ENCODE measurements at regions not wholly inside any gene's neighbourhood (a gene's known extent, or its start where the extent isn't known, plus 50 kb on each side); places are given as distances from the start of the nearest gene placed in this dataset.

DNA sequence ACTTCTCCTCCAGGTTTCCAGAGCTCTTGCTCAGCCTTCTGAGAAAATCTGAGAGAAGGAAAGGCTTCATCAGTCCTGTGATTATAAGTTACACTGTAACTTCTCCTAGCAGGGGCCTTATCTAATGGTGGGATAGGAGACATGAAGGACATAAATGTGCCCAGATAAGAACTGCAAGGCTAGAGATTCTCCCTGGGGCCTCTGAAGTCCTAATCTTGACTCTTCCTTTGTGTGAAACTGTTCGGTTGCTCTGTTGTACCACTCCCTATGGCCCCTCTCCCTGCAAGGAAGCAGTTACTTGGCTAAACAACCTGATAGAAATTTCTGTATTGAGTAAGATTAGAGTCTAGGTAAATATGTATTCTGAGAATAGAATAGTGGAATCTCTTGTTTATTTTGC, 780.9 kb downstream of the ETS1 start (continued):
- TF ChIP-seq, protein P1, sequence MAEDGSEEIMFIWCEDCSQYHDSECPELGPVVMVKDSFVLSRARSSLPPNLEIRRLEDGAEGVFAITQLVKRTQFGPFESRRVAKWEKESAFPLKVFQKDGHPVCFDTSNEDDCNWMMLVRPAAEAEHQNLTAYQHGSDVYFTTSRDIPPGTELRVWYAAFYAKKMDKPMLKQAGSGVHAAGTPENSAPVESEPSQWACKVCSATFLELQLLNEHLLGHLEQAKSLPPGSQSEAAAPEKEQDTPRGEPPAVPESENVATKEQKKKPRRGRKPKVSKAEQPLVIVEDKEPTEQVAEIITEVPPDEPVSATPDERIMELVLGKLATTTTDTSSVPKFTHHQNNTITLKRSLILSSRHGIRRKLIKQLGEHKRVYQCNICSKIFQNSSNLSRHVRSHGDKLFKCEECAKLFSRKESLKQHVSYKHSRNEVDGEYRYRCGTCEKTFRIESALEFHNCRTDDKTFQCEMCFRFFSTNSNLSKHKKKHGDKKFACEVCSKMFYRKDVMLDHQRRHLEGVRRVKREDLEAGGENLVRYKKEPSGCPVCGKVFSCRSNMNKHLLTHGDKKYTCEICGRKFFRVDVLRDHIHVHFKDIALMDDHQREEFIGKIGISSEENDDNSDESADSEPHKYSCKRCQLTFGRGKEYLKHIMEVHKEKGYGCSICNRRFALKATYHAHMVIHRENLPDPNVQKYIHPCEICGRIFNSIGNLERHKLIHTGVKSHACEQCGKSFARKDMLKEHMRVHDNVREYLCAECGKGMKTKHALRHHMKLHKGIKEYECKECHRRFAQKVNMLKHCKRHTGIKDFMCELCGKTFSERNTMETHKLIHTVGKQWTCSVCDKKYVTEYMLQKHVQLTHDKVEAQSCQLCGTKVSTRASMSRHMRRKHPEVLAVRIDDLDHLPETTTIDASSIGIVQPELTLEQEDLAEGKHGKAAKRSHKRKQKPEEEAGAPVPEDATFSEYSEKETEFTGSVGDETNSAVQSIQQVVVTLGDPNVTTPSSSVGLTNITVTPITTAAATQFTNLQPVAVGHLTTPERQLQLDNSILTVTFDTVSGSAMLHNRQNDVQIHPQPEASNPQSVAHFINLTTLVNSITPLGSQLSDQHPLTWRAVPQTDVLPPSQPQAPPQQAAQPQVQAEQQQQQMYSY (CRISPR knock-in tag; IDR thresholded peaks at IDR 0.05), result no peak
- no peak for TF ChIP-seq ZNF219 (CRISPR knock-in tag; IDR thresholded peaks at IDR 0.05; ENCODE audit: borderline replicate concordance)
- no peak for TF ChIP-seq NFYB (CRISPR knock-in tag; conservative IDR thresholded peaks at IDR 0.05; ENCODE audit: low read depth)
- TF ChIP-seq TP53 (CRISPR knock-in tag; IDR thresholded peaks at IDR 0.05), result no peak
- no peak for TF ChIP-seq OVOL2 (CRISPR knock-in tag; IDR thresholded peaks at IDR 0.05; ENCODE audit: borderline replicate concordance)
- no peak for TF ChIP-seq GTF2I (CRISPR knock-in tag; conservative IDR thresholded peaks at IDR 0.05)
- TF ChIP-seq ZNF317 (CRISPR knock-in tag; IDR thresholded peaks at IDR 0.05; ENCODE audit: borderline replicate concordance, low read depth), result no peak
- TF ChIP-seq, protein P2, sequence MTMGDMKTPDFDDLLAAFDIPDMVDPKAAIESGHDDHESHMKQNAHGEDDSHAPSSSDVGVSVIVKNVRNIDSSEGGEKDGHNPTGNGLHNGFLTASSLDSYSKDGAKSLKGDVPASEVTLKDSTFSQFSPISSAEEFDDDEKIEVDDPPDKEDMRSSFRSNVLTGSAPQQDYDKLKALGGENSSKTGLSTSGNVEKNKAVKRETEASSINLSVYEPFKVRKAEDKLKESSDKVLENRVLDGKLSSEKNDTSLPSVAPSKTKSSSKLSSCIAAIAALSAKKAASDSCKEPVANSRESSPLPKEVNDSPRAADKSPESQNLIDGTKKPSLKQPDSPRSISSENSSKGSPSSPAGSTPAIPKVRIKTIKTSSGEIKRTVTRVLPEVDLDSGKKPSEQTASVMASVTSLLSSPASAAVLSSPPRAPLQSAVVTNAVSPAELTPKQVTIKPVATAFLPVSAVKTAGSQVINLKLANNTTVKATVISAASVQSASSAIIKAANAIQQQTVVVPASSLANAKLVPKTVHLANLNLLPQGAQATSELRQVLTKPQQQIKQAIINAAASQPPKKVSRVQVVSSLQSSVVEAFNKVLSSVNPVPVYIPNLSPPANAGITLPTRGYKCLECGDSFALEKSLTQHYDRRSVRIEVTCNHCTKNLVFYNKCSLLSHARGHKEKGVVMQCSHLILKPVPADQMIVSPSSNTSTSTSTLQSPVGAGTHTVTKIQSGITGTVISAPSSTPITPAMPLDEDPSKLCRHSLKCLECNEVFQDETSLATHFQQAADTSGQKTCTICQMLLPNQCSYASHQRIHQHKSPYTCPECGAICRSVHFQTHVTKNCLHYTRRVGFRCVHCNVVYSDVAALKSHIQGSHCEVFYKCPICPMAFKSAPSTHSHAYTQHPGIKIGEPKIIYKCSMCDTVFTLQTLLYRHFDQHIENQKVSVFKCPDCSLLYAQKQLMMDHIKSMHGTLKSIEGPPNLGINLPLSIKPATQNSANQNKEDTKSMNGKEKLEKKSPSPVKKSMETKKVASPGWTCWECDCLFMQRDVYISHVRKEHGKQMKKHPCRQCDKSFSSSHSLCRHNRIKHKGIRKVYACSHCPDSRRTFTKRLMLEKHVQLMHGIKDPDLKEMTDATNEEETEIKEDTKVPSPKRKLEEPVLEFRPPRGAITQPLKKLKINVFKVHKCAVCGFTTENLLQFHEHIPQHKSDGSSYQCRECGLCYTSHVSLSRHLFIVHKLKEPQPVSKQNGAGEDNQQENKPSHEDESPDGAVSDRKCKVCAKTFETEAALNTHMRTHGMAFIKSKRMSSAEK (CRISPR knock-in tag; IDR thresholded peaks at IDR 0.05; ENCODE audit: borderline replicate concordance), result no peak
- TF ChIP-seq ZNF416 (CRISPR knock-in tag; IDR thresholded peaks at IDR 0.05), result no peak
- TF ChIP-seq, protein P3, sequence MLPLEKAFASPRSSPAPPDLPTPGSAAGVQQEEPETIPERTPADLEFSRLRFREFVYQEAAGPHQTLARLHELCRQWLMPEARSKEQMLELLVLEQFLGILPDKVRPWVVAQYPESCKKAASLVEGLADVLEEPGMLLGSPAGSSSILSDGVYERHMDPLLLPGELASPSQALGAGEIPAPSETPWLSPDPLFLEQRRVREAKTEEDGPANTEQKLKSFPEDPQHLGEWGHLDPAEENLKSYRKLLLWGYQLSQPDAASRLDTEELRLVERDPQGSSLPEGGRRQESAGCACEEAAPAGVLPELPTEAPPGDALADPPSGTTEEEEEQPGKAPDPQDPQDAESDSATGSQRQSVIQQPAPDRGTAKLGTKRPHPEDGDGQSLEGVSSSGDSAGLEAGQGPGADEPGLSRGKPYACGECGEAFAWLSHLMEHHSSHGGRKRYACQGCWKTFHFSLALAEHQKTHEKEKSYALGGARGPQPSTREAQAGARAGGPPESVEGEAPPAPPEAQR (CRISPR knock-in tag; IDR thresholded peaks at IDR 0.05), result no peak

DNA sequence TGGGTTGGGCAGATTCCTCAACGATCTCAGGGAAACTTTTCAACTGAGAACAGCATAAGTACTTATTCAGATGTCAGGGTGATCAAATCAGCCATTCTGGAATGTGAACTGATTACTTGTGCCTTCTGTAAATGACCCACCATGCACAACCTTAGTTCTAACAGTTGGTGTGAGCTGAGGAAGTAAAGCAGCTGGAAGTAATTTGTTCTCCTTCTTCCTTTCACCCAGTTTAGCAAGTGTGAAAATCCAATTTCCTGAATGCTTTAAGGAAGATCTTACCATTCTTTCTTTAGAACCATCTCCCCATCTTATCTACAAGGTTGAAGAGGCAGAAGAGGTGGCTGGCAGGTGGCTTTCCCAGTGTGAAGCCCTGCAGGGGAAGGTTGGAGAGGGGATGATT, 781.6 kb downstream of the ETS1 start:
- Mint-ChIP-seq H3K27ac (no peak overlapping the region), H3K4me3 (no peak overlapping the region), H3K27me3 (ENCODE audit: low read depth) (no peaks in the 10 kb centered on the region), H3K9me3 (no peaks in the 10 kb centered on the region), H3K4me1 (peaks cover 23% of the 10 kb centered on the region), H3K36me3 (no peaks in the 10 kb centered on the region)
- TF ChIP-seq, protein P4, sequence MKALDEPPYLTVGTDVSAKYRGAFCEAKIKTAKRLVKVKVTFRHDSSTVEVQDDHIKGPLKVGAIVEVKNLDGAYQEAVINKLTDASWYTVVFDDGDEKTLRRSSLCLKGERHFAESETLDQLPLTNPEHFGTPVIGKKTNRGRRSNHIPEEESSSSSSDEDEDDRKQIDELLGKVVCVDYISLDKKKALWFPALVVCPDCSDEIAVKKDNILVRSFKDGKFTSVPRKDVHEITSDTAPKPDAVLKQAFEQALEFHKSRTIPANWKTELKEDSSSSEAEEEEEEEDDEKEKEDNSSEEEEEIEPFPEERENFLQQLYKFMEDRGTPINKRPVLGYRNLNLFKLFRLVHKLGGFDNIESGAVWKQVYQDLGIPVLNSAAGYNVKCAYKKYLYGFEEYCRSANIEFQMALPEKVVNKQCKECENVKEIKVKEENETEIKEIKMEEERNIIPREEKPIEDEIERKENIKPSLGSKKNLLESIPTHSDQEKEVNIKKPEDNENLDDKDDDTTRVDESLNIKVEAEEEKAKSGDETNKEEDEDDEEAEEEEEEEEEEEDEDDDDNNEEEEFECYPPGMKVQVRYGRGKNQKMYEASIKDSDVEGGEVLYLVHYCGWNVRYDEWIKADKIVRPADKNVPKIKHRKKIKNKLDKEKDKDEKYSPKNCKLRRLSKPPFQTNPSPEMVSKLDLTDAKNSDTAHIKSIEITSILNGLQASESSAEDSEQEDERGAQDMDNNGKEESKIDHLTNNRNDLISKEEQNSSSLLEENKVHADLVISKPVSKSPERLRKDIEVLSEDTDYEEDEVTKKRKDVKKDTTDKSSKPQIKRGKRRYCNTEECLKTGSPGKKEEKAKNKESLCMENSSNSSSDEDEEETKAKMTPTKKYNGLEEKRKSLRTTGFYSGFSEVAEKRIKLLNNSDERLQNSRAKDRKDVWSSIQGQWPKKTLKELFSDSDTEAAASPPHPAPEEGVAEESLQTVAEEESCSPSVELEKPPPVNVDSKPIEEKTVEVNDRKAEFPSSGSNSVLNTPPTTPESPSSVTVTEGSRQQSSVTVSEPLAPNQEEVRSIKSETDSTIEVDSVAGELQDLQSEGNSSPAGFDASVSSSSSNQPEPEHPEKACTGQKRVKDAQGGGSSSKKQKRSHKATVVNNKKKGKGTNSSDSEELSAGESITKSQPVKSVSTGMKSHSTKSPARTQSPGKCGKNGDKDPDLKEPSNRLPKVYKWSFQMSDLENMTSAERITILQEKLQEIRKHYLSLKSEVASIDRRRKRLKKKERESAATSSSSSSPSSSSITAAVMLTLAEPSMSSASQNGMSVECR (CRISPR knock-in tag; IDR thresholded peaks at IDR 0.05; ENCODE audit: borderline replicate concordance), result no peak
- no peak for TF ChIP-seq KAT7 (CRISPR knock-in tag; IDR thresholded peaks at IDR 0.05; ENCODE audit: borderline replicate concordance)
- no peak for TF ChIP-seq FOXJ3 (CRISPR knock-in tag; IDR thresholded peaks at IDR 0.05; ENCODE audit: borderline replicate concordance)
- ChIA-PET CTCF (interaction anchor here (1.5 kb wide), 1 partner anchor 38 kb away, joined by 3 read pairs; no protein-coding TSS in a partner anchor), POLR2A (no interaction called here)
- ATAC-seq (no peak), DNase-seq (ENCODE audit: low spot score) (no peak)

Measured in WTC11 (cell line).